ENCODE measurements at regions not wholly inside any gene's neighbourhood (a gene's known extent, or its start where the extent isn't known, plus 50 kb on each side); places are given as distances from the start of the nearest gene placed in this dataset.

GRCh38 chr5:165834891-165835290 lies 2329.5 kb downstream of the MAT2B start:
- no peak for DNase-seq (ENCODE audit: low spot score)

DNA sequence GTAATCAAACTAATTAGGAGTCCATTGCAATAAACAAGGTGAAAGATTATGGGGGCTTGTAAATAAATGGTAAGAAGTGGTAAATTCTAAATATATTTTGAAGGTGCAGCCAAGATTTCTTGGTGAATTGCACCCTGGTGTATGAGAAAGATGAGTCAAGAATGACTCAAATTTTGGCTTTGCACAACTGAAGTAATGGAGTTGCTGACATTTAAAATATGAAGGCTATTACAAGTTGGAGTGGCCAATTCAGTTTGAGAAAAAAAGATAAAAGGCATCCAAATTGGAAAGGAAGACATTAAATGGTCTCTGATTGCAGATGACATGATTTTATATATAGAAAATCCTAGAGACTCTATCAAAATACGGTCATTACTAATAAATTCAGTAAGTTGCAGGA lies 2330.6 kb downstream of the MAT2B start:
- DNase-seq (ENCODE audit: low spot score) = no peak

DNA sequence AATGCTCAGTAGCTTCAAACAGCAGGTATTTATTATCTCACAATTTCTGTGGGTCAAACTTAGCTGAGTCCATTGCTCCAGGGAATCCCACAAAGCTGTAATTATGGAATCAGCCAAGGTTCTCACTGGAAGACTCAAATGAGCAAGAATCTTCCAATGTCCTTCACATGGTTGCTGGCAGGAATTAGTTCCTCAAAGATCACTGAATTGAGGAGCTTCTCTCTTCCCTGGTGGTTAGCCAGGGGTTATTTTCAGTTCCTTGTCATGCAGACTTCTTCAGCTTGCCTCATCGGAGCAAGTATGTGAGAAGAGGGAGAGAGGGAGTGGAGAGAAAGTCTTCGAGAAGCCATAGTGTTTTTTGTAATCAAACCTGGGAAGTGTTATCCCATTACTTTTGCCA lies 2331.9 kb downstream of the MAT2B start:
- no peak for DNase-seq (ENCODE audit: low spot score)

DNA sequence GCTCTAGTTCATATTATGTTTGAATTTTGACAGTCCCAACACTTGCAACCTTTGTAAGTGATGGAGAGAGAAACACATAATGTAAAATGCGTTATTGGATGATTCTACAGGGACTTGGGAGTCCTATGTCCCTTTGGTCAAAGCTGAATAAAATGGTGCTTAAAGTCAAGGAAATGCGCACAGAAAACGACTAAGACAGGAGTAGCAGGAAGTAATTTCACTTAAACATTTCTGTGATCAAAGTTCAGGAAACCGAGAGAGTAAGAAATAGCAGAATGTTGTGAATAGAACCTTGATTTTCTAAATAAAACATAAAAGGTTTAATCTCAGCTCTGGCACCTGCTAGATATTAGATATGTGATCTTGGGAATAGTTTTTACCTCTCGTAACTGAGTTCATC lies 2339.2 kb downstream of the MAT2B start:
- no peak for DNase-seq (ENCODE audit: low spot score)

- no peak for DNase-seq (ENCODE audit: low spot score)
Measured at GRCh38 chr5:165858118-165858517, 2352.7 kb downstream of the MAT2B start.

- DNase-seq (ENCODE audit: low spot score) = no peak
Measured at GRCh38 chr5:165859251-165859650, 2353.8 kb downstream of the MAT2B start.

DNA sequence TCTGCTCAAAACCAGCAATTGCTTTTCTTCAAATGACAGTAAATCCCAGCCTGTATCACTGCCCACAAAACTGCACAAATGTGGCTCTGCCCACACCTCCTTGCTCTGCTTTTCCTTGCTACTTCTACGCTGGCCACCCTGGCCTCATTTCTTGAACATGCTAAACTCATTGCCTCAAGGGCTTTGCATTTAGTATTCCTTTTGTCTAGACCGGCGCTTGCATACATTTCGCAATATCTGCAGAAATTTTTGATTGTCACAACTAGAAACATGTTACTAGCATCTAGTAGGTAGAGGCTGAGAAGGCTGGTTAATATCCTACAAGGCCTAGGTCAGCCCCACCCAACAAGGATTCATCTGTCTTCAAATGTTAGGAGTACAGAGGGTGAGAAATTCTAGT lies 2357.8 kb downstream of the MAT2B start:
- DNase-seq (ENCODE audit: low spot score) = no peak

GRCh38 chr5:165871291-165871690 lies 2365.9 kb downstream of the MAT2B start:
- DNase-seq (ENCODE audit: low spot score) = no peak

GRCh38 chr5:165874851-165875250 lies 2369.4 kb downstream of the MAT2B start:
- no peak for DNase-seq (ENCODE audit: low spot score)

DNA sequence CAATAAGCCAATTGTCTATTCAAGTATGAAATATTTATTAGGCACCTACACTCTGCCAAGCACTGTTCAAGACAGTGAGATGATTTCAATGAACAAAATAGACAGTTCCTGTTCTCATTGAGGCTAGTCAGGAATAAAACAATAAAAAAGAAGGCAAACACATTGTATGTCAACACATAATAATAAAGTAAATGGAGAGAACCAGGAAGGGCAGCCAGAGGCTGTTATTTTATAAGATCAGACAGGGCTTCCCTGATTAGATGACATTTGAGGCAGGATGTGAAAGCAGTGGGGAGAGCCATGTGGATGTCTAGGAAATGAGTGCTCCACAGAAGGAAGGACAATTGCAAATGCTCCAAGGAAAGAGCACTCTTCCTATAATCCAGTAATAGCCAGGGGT lies 2371.1 kb downstream of the MAT2B start:
- no peak for DNase-seq (ENCODE audit: low spot score)

DNA sequence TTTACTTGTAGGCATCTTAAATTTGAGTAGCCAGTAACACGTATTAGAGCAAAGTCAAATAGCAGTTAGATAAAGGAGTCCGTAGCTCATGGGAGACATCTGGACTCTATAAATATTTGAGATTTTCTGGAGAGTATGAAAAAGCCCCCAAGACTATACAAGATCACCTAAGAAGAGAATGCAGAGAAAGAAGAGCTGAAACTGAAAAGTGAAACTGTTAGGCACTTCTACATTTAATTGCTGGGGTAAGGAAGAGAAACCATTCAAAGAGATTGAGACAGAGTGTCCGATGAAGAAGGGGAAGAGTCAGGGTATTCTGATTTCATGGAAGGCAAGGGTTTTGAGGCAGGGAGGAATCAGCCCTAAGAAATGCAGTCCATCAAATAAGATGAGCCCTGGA lies 2372.1 kb downstream of the MAT2B start:
- DNase-seq (ENCODE audit: low spot score) = no peak

- DNase-seq (ENCODE audit: low spot score) = no peak
Measured at GRCh38 chr5:165881259-165881658, 2375.8 kb downstream of the MAT2B start.

DNA sequence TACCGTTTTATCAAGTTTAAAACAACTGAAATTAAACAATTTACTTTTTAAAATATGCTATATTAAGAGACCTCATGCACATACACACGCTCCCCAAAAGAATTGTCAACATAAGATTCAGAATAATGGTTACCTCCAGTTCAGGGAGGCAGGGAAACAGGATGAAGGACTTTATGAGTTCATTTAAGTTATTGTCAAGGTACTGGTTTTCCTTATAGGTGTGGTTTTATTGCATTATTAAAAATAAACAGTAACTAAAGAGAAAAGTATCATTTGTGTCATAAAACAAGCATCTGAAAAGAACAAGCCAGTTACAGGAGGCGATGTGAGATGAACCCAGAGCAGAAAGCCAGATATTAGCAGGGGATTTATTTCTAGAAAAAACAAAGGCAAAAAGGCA lies 2376.7 kb downstream of the MAT2B start:
- no peak for DNase-seq (ENCODE audit: low spot score)

- no peak for DNase-seq (ENCODE audit: low spot score)
Measured at GRCh38 chr5:165885623-165886350, 2380.4 kb downstream of the MAT2B start.

DNA sequence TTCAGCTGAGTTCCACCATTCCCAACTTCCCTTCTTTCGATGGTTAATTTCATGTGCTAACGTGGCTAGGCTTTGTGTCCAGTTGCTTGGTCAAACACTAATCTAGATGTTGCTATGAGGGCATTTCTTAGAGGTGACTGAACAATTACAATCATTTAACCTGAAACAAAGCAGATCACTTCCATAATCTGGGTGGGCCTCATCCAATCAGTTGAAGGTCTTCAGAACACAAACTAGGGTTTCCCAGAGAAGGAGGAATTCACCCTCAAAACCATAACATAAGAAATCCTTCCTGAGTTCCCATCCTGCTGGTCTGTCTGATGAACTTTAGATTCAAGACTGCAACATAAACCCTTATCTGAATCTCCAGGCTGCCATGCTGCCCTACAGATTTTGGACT lies 2381.7 kb downstream of the MAT2B start:
- DNase-seq (ENCODE audit: low spot score) = no peak

GRCh38 chr5:165892383-165892782 lies 2387.0 kb downstream of the MAT2B start:
- DNase-seq (ENCODE audit: low spot score) = no peak

GRCh38 chr5:165894916-165895315 lies 2389.5 kb downstream of the MAT2B start:
- no peak for DNase-seq (ENCODE audit: low spot score)

DNA sequence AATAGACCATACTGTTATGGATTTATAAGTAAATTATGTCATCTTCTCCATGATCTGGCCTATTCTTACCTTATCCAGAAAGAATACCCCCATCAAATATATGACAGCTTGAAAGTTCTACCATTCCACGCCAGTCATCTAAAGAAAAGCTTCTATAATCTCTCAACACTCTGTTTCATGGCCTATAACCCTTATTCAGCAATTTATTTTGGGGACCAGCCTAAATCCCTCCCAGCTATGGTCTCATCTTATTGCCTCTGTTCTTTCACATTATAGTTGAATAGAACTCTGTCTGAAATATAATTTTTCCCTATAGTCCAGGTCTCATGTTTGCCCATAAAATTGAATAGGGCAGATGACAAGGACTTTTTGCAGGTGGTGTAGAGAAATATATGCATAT lies 2387.6 kb upstream of the WWC1 start:
- DNase-seq (ENCODE audit: low spot score) = no peak

DNA sequence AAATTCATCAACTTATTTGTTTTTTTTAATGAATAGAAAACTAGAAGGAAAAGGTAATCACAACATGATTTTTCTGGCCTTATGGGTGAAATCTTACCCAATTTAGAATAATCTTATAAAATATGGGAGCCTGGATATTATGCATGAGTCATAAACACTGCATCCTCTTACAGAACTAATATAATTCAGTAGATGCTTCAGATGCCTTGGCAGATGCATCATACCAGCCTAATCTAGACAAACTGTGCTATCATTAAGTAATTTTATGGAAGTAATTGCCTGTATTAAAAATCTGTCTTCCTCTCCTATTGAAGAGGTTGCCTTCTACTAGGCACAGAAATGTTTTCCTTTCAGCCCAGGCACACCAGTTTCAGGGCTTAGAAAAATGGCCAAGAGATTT lies 2384.6 kb upstream of the WWC1 start:
- DNase-seq (ENCODE audit: low spot score) = no peak

GRCh38 chr5:165913059-165913458 lies 2378.4 kb upstream of the WWC1 start:
- no peak for DNase-seq (ENCODE audit: low spot score)

DNA sequence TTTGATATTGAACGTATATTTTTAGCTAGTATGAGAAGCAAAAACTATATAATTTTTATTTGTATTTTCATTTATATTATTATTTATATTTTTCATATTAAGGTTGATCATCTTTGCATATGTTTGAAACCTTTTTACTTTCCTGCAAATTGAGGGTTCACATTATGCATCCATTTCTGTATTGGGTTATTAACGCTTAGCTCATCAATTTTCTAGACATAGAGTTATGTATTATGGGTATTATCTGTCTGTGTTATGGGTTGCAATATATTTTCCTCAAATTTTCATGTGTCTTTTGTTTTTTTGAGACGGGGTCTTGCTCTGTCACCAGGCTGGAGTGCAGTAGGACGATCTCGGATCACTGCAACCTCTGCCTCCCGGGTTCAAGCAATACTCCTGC lies 2377.0 kb upstream of the WWC1 start:
- no peak for DNase-seq (ENCODE audit: low spot score)

GRCh38 chr5:165919196-165919595 lies 2372.2 kb upstream of the WWC1 start:
- DNase-seq (ENCODE audit: low spot score) = no peak

DNA sequence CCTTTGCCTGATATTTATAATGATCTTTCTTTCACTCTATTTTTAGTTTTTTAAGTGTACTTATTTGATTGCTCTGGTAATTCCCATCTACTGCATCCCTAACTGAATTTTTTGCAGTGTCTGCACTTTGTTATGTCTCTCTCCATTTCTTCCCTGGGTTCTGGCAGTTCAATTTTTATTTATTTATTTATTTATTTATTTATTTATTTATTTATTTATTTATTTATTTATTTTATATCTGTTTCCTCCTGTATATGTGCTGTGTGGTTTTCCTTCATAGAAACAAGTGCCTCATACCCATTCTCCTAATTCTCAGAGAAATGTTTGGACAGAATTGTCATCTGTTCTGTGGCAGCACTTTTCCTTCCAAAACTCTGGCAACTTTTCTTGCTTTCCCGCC lies 2370.8 kb upstream of the WWC1 start:
- DNase-seq (ENCODE audit: low spot score) = no peak

DNA sequence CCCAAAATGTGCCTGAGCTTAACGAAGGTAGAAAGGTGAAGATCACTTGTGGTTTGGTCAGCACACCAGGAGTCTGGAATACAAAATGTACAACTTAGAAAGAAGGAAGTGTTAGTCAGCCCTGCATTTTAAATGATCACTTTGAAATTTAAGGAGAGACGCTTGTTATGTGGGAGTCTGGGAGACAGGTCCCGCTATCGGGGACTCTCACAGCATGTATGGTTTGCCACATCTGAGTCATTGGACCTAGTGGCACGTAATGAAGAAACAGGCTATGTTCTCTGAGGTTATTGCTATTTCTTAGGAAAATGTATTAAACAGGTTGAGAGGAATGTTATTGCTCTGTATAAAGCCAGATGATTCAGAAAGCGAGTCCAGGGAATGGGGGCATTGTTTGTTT lies 2362.5 kb upstream of the WWC1 start:
- no peak for DNase-seq (ENCODE audit: low spot score)

DNA sequence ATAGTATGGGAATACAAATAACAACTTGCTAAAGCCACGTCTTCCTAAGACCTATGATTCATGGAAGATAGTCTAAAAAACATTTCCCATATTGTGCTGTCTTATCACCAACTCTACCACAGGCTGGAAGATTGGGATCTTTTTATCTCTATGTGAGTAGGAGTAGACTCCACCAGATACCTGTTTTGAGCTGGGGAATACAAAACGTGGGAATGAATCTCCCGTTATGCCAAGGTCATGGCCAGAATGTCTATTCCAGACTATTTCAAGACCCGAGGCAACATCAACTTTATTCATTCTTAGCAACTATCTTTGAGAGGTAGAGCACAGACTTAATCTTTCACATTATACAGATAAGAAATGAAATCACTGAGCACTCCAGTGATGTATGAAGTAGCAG lies 2350.9 kb upstream of the WWC1 start:
- no peak for DNase-seq (ENCODE audit: low spot score)

Measured in GM03348 (cell line).